ENCODE measurements at regions not wholly inside any gene's neighbourhood (a gene's known extent, or its start where the extent isn't known, plus 50 kb on each side); places are given as distances from the start of the nearest gene placed in this dataset.

GRCh38 chr6:55011034-55011433 lies 163.3 kb upstream of the HCRTR2 start:
- TF ChIP-seq EZH2 (IDR thresholded peaks at IDR 0.05; ENCODE audit: low read length, unreplicated experiment): no peak
- TF ChIP-seq, protein P1, sequence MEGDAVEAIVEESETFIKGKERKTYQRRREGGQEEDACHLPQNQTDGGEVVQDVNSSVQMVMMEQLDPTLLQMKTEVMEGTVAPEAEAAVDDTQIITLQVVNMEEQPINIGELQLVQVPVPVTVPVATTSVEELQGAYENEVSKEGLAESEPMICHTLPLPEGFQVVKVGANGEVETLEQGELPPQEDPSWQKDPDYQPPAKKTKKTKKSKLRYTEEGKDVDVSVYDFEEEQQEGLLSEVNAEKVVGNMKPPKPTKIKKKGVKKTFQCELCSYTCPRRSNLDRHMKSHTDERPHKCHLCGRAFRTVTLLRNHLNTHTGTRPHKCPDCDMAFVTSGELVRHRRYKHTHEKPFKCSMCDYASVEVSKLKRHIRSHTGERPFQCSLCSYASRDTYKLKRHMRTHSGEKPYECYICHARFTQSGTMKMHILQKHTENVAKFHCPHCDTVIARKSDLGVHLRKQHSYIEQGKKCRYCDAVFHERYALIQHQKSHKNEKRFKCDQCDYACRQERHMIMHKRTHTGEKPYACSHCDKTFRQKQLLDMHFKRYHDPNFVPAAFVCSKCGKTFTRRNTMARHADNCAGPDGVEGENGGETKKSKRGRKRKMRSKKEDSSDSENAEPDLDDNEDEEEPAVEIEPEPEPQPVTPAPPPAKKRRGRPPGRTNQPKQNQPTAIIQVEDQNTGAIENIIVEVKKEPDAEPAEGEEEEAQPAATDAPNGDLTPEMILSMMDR (conservative IDR thresholded peaks at IDR 0.05; ENCODE audit: low read depth, low read length): peak; percentile 51

All from PC-3 (cell line).